NCI-H345 (cell line): ENCODE measurements at regions not wholly inside any gene's neighbourhood (a gene's known extent, or its start where the extent isn't known, plus 50 kb on each side); places are given as distances from the start of the nearest gene placed in this dataset.
A peak's percentile ranks its signal among the peaks of the same experiment; 100 is the strongest.
"Not testable (repeated sequence)": the region's sequence is repeated elsewhere in the genome, so short reads cannot be mapped to it uniquely, and the experiment has no call there.

ENCODE experiments used
- DNase-seq: peaks from one replicate; lab custom pipeline; 2025; lab: John Stamatoyannopoulos, UW

DNA sequence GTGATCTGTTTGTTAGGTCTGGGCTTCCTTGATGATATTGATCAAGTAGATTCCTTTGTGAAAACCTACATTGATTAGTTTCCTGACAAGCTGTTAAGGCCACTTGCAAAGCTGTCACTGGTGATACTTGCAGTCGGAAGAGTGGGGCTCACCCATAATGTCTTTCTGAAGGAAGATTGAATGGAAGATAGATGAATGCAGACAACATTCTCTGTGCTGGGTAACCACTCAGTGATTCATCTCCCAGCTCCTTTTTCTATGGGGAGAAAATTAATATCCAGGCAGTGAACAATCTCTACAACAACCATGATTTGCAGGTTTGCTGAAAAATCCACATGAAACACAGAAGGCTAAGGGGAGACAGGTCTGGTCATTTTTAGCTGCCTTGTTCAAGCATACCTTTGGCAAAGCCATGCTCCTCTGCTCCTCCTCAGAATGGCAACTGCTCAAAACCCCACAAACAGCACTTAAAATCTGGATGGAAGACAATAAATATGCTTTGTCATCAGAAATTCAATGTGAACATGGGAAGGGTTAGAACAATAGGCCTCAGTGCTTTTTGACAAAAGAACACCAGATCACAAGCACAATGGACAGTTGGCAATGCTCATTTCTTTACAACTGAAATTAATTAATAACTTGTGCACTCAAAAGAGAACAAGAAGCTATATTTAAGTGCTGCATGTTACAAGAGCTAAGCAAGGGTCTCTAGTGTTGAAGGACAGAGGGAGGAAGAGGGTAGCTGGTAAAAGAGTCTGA, 495.4 kb downstream of the TOX3 start:
- DNase-seq: no peak

DNA sequence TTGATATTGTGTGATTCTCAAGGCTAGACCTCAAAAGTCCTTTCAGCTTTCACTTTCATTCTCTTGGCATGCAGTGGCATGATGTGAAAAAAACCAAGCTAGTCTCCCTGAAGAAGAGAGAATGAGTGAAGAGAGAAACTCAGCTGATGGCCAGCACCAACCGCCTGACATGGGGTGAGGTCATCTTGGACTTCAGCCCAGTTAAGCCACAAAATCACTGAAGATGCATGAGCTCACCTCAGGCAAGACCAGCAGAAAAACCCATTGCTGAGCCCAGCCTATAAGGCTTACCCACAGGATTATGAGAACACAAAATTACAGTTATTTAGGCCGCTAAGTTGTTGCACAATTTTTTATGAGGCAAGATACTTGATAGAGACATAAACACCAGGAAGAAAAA, 496.5 kb downstream of the TOX3 start:
- no peak for DNase-seq

DNA sequence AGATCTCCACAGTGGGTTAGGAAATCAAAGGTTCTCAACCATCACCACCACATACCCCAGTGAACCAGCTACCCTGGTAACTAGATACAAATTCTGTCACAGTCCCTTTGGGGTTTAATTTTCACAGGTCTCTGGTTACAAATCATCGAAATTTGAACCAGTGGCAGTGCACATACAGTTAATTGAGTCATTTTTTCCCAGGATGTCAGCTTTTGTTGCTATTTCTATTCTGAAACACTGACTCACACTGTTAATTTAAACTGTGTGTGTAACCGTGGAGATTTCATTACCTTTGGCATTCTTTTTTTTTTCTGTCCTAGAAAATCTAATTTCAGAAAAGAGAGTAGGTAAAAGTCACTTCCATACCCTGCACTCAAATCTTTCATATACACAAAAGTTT, 511.5 kb downstream of the TOX3 start:
- DNase-seq: no peak

DNA sequence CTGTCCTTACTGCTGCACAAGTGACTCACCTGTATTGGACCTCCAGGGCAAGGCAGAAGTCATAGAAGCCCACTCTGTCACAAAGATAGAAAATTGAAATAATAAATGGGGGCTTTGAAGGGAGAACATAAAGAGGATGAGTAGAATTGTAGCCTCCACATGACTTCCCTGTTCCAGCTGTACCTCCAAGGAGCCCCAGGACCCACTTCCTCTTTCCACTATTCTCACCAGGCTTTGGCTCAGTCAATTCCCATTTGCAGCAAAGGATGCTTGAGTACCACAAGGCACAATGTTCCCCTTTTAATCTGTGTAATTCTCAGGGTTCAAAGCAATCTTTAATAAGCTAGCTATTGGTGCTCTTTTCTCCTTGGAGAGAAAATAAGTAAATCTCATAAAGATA, 512.1 kb downstream of the TOX3 start:
- DNase-seq: no peak

DNA sequence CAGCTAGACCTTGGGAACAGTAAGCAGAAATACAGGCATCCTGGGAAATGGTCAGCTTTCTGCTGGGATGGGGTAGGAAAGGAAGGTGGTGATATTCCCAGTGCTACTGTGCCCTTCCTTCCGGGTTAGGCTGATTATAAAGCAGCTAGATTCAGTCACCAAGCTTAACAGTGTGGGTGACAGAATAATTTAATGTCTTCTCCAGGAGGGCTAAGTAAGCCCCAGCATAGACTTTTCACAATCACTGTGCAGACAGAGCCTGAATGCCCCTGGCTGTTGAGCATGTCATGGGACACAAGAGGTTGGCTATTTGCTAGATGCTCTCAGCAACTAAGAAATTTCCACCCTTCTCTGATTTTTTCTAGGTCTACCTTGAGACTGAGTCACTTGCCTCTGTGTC, 513.0 kb downstream of the TOX3 start:
- no peak for DNase-seq

DNA sequence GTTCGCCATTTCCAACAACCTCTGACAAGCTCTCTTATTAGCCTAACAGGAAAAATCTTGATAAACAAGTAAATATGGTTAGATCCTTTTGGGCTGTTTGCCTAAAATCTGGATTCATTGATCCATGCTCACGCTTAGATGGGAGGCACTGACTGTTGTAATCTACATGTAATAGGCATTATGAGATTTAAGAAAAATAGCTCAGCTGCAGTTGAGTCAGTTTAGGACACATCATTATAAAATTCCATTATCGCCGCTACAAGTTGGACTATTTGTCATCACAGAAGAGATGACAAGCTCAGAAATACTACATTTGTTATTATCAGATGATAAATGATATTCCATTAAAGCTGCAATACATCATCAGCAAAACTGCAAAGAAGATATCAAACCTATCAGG, 524.0 kb downstream of the TOX3 start:
- DNase-seq: no peak

DNA sequence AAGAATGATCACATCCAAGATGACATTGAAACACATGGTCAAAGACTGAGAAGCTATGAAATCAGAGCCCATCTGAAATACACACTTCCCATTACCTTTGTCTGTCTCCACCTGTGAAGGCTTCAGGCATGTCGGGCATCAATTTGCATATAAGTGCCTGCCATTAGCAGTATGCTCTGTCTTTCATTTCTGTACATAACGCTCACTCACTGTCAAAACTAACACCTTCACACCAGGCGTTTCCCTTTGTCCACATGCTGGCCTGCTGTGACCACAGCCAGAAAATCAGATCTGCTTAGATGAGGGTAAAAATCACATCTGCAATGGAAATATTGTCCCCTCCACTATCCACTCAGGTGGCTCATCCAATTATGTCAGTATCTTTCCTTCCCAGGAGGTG, 524.8 kb downstream of the TOX3 start:
- DNase-seq: no peak

DNA sequence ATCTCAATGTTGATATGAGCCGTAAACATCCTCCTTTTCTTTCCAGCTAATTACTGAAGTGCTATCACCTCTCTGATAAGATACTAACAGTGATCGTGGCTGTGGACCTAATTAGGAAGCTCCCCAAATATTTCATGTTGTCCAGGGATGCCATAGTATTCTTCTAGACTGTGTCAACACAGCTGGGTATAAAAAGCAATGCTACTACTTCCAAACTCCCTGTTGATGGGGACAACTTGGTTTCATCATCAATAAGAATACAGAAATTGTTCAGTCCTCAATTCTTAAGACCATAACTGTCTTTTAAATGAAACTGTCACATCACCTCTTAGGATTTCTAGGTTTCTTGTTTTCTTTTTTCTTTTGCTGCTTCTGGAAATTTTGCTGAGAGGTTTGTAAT, 530.6 kb downstream of the TOX3 start:
- DNase-seq: no peak

DNA sequence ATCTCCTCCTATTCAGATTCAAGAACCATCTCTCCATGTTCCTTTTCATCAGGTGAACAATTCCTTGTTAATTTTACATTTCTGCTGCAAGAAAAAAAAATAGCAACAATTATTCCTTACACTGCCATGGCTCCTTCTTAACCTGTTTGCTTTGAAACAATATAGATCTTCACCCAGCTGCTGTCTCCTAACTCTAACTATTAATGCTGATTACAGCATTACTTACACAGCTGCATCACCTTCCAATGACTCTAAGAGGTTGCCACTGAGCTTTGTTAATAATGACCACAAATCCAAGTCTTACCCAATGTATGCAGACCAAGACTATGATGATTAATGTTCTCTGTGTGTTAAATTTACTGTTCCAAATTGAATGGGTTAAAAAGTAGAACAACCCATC, 541.4 kb downstream of the TOX3 start:
- no peak for DNase-seq

DNA sequence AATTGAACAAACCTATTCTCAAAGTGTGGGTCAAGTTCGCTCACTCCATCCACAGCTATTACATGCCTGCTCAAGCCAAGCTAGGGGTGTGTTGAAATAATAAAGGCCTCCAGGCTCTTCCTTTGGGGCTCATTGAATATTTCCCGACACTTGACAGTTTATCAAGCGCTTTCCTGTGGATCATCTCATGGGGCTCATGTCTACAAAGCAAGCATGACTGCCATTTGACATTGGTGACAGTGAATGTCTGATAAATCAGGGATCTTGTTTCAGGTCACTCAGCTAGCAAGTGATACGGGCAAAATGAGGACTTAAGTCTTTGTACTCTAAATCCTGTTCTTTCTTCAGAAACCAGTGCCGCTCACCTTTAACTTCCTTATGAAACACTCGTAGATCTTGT, 542.6 kb downstream of the TOX3 start:
- no peak for DNase-seq

DNA sequence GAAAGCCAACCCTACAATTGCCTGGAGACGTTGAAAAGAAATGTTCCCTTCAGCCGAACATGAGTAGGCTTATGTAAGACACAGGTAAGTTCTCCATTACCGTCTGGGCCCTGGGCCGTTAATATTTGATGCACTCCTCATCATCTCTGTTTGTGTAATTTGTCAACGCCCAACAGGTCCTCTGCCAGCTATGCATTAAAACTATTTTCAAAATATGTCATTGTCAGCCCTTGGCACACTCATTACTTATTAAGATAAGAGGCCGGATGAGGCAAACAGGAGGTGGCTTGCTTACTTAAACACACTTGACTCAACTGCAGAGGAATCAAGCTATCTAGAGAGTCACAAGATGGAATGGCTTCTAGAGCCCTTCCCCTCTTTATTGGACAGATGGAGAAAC, 544.9 kb downstream of the TOX3 start:
- DNase-seq: no peak

DNA sequence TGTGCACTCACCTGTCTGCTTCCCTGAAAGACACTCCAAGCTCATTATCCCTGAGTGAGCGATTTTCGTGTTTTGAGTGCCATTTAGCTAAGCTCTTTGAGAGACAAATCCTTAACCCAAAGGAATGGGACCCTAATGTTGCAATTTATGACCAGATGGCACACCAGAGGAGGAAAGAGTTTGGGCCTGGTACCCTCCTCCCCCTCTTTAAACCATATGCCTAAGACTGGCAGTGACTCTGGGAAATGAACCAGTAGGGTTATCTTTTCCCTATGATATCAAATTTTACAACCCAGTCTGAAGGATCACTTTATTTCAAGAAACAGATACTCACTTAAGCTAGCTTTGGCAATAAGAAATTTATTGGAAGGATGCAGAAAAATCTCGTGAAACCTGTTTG, 550.4 kb downstream of the TOX3 start:
- DNase-seq: no peak

DNA sequence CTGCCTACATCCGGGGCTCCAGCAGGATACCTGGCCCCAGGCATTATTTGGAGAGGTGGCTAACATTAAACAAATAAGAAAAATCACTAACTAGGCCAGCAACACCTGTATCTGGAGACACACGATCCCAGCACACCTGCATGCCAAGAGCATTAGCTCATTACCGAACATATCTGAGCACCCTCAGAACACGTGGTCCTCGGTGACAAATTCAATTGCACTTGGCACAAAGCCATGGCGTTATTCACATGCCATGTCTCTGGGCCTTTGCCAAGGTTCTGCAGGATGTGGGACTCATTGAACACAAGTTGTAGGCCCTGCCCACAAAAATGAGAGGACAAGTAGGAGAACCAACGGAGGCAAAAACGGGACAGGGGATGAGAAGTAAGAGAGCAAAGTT, 552.3 kb downstream of the TOX3 start:
- DNase-seq: peak; percentile 95

DNA sequence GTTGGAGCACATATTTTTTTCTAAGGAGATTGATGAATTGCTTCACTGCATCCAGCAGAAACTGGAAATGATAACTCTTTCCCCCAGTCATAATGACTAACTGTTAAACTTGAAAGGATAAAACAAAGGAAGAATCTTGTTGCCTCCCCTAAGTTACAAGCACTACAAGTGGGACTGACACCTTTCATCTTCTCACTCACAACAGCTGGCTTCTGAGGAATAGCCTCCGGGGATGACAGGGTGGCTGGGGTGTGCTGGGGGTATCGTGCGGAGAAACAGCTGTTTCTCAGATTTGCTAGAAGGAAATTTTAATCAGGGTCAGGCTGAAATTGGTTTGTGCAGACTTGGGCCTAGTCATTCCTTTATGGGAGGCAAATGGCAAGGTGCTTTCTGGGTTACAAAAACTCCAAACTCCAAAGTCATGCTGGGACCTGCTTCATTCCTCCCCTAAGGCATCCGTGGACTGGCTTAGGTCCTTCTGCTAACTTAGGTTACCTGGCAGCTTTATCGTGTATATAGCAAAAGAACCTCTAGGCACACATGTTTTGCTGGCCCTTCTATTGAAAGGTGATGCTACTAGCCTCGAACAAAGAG, 557.2 kb downstream of the TOX3 start:
- DNase-seq: no peak

DNA sequence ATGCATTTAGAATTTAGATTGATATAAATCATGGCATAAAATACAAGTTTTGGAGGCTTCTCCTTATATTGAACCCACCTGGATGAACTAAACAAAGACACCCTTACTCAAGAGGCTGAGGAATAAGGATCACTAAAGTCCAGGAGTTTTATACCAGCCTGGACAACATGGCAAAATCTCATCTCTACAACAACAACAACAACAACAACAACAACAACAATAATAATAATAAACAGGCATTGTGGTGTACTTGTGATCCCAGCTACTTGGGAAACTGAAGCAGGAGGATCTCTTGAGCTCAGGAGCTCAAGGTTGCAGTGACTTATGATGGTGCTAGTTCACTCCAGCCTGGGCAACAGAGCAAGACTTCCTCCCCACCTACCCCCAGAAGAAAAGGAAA, 558.0 kb downstream of the TOX3 start:
- DNase-seq: no peak

DNA sequence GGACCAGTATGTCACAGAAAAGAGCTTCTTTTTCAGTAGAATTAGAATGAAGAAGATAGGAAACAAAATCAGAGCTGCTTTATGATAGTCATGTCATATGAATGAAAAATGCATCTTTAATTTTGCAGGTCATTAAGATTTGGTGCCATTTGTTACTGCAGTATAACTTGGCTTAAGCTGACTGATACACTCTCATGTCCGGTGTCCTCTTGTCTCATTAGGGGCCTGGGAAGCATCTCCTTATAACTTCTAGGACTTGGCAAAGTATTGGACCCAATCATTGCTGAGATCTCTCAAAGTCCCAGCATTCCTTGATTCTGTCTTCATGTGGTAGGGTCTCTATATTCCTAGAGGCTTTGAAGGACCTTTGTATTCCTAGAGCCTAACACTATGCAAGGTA, 559.4 kb downstream of the TOX3 start:
- no peak for DNase-seq

DNA sequence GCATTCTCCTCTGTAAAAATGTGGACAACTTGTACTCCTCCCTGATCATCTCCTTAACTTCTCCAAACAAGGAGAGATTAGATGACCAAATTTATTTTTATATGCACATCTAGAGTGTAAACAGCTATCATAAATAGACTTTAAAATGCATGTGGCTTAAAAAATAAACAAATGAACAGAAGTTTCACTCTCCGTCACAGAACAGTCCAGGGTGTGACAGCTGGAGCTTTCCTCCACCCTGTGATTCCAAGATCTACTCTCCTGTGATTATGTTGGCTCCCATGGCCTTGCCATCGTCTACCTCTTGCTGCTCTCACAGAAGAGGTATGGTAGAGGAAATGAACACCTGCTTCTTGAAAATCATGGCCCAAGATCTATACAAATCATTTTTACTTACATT, 560.2 kb downstream of the TOX3 start:
- no peak for DNase-seq

DNA sequence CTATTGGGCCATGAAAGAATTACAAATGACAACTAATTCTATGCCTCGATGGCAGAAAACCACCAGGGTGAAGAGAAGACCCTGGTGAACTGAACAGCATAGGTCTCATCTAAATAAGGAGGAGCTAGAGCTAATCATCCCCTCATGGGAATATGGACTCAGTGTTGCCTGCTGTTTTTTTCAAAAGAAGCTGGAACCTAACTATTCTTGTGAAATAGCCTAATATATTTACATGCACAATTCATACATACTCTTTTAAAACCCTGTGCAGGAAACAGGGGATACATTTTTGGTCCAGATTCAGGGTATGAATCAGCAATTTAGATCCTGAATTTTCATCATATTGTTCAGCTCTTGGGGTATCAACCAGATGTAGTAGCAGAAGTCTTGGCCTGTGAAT, 560.6 kb downstream of the TOX3 start:
- no peak for DNase-seq

DNA sequence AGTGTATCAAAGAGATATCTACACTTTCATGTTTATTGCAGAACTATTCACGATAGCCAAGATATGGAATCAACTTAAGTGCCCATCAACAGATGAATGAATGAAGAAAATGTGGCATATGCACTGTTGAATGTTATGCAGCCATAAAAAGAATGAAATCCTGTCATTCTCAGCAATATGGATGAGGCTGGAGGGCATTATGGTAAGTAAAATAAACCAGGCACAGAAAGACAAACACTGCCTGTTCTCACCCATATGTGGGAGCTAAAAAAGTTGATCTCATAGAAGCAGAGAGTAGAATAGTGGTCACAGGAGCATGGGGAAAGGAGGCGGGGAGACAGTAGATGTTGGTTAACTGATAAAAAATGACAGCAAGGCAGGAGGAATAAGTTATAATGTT, 561.8 kb downstream of the TOX3 start:
- no peak for DNase-seq

DNA sequence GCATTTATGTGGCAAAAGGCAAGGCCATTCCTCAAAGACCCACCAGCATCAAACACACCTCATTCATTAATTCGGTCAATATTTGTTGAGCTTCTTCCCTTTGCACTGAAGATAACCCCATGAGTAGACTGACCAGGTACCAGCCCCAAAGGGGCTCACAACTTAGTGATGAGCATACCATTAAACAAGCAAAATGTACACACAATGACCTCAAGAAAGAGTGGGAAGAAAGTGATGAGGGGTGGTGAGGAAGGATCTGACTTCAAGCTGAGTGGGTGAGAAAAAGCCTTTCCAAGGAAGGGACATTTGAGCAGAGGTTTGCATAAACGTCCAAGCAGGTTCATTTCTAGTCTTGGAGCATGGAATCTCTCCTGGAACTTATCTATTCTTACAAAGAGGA, 562.5 kb downstream of the TOX3 start:
- DNase-seq: no peak

DNA sequence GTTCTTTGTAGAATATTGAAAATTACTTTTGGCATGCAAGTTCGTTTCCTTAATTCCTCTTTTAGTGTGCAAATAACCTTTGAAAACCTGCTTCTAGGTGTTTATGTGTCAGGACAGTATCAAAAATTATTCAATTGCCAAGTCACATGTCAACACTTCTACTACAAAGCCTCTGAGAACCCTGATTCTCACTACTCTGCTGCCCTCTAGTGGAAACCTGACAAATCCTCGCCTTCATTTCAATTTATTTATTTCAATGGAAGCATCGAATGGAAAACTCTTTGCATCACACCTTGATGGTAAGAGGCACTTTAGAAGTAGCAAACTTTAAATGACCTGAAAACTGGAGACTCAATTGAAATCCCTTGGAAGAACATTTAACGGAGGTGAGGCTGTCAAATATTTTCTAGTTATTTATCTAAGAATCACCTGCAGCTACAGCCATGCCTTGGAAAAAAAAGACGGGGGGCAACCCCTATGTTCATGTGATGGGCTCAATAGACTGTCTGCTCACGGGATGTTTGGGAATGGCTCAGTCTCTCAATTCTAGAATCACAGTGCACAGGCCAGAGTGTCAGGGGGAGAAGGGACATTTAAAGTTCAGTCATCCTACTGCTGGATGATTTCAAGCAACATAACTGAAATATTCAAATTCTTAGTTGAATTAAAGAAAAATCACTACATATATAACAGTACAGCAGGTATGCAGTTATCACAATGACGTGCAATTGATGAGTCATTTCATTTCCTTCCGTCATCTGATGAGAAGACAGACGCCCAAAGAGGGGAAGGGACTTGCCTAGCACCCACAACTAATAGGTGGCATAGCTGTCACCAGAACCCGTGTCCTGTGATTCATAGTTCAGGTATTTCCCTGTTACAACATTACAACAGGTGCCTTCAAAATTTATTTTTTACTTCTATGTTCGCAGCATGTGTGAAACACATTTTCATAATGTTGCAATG, 563.9 kb downstream of the TOX3 start:
- DNase-seq: peak; percentile 78

DNA sequence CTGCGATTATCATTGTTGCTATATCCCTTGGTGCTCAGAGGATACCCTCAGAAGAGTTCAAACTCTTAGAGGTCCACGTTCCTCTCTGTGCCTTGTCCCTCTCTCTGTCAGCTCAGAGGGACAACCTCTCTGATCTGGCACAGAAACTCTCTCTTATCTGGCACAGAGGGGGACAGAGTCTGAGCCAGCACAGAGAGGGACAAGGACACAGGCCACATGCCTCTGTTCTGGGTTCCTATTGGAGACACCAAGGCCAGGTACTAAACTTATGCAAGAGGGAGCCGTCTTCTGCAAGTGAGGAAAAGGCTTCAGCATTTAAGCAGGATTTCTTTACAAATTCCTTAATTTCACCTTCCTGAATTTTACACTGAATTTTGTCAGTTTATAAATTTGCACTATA, 565.2 kb downstream of the TOX3 start:
- no peak for DNase-seq

DNA sequence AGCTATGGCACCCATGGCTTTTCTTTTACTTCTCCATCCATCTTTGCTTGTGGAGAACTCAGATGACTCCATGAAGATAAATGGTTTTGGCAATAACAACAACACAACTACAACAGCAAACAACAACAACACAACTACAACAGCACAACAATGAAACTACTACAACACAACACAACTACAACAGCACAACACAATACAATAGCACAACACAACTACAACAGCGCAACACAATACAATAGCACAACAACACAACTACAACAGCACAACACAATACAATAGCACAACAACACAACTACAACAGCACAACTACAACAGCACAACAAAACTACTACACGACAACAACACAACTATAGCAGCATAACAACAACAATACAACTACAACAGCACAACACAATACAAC, 569.4 kb downstream of the TOX3 start:
- not testable (repeated sequence) for DNase-seq
